HepG2 (cell line): ENCODE measurements at regions not wholly inside any gene's neighbourhood (a gene's known extent, or its start where the extent isn't known, plus 50 kb on each side); places are given as distances from the start of the nearest gene placed in this dataset.

Experiments used
- ATAC-seq: fragments of 200-7000 bp; cut with Tn5 transposase; 3 replicates; pipeline ENCODE4 v1.9.1; 2020; ENCODE audit warnings: mild to moderate bottlenecking, moderate library complexity
- BruUV-seq: library from RNA; stranded (reverse); fragments of 400-500 nt; replicated peaks from 2 replicates; lab custom pipeline; 2021; lab: Mats Ljungman, UMichigan
- CTCF ChIA-PET: fragments of 300-600 bp; formaldehyde crosslinking; extraction: SDS; loops from one replicate; lab custom pipeline; 2021; ENCODE audit warnings: low total read pairs, inconsistent platforms, low intra/inter-chr PET ratio; lab: Yijun Ruan, JAX
- POLR2A ChIA-PET: fragments of 350-600 bp; sonication (Branson Sonifier 250); formaldehyde crosslinking; loops from one replicate; lab custom pipeline; 2020; ENCODE audit warnings: antibody characterized with exemption, inconsistent platforms; lab: Yijun Ruan, JAX
- DNase-seq: peaks from one replicate; pipeline ENCODE4 v3.0.0-alpha.2; 2015; ENCODE audit warnings: low spot score
- FAIRE-seq: peaks from 3 replicates; lab custom pipeline; 2011; peaks lifted over from hg19 to GRCh38; lab: Jason Lieb, UNC
- H2AFZ ChIP-seq: one replicate; pipeline ENCODE4 v1.6.1; 2011; ENCODE audit warnings: low read length, inconsistent platforms
- H3K27ac ChIP-seq: fragments of 300-600 bp; 3 replicates; pipeline ENCODE4 v1.8.0; 2011; ENCODE audit warnings: mixed run types, mild to moderate bottlenecking, mixed read lengths, low read length, inconsistent platforms; ENCODE audit not compliant: insufficient read depth; ENCODE audit errors: extremely low read length
- H3K27me3 ChIP-seq, 2 experiments: fragments of 200-600 bp in 1 of 2; 2 replicates in 1 of 2; 3 replicates in 1 of 2; pipeline versions ENCODE4 v1.6.0 to v1.8.0; 2011; ENCODE audit warnings: low read length in 2 of 2, mild to moderate bottlenecking in 2 of 2, moderate library complexity in 2 of 2, inconsistent platforms in 1 of 2; ENCODE audit not compliant: insufficient read depth in 2 of 2, control insufficient read depth in 1 of 2
- H3K36me3 ChIP-seq, 2 experiments: fragments of 200-600 bp in 1 of 2; replicated peaks in 1 of 2; 2 replicates in 1 of 2; 3 replicates in 1 of 2; pipeline versions ENCODE4 v1.5.1 to v1.8.0; 2011; ENCODE audit warnings: low read length in 2 of 2, inconsistent platforms in 1 of 2; ENCODE audit not compliant: insufficient read depth in 2 of 2, control insufficient read depth in 1 of 2
- H3K4me1 ChIP-seq: 2 replicates; pipeline ENCODE4 v1.5.1; 2012; ENCODE audit warnings: low read length, inconsistent platforms; ENCODE audit not compliant: insufficient read depth
- H3K4me2 ChIP-seq: 2 replicates; pipeline ENCODE4 v1.6.0; 2011; ENCODE audit warnings: low read depth, low read length, inconsistent platforms
- H3K4me3 ChIP-seq, 3 experiments: fragments of 200-600 bp in 1 of 3; sonication (generic), shearing (Covaris generic) in 1 of 3; replicated peaks in 1 of 3; 2 replicates each; pipeline ENCODE4 v1.5.1; 2011 to 2016; ENCODE audit warnings: low read length in 3 of 3, inconsistent platforms in 2 of 3, low read depth in 2 of 3, mild to moderate bottlenecking in 2 of 3, control low read depth in 1 of 3, mixed read lengths in 1 of 3; ENCODE audit not compliant: insufficient read depth in 1 of 3
- H3K79me2 ChIP-seq: one replicate; pipeline ENCODE4 v1.6.1; 2011; ENCODE audit warnings: low read length, inconsistent platforms; ENCODE audit not compliant: insufficient read depth
- H3K9ac ChIP-seq: 2 replicates; pipeline ENCODE4 v1.6.0; 2011; ENCODE audit warnings: mild to moderate bottlenecking, low read depth, low read length, inconsistent platforms; ENCODE audit not compliant: insufficient read depth
- H3K9me3 ChIP-seq: 2 replicates; pipeline ENCODE4 v1.5.1; 2012; ENCODE audit warnings: mild to moderate bottlenecking, low read length
- H4K20me1 ChIP-seq: 2 replicates; pipeline ENCODE4 v1.6.0; 2011; ENCODE audit warnings: inconsistent platforms, mild to moderate bottlenecking, low read length, moderate library complexity; ENCODE audit not compliant: insufficient read depth
- ADNP ChIP-seq: sonication (generic); formaldehyde crosslinking; IDR thresholded peaks from 2 replicates; pipeline ENCODE4 v1.4.0; 2020; ENCODE audit warnings: missing genetic modification reagents
- CHD4 ChIP-seq: fragments of 200-600 bp; sonication (generic); IDR thresholded peaks from 2 replicates; pipeline ENCODE4 v1.7.0; 2017; ENCODE audit warnings: mild to moderate bottlenecking, low read length, borderline replicate concordance
- CREM ChIP-seq, 2 experiments: sonication (generic) in 1 of 2; formaldehyde crosslinking in 1 of 2; IDR thresholded peaks; 2 replicates each; pipeline versions ENCODE4 v1.4.0 to v1.6.1; 2016 to 2020; ENCODE audit warnings: antibody characterized with exemption in 1 of 2, mild to moderate bottlenecking in 1 of 2, missing genetic modification reagents in 1 of 2
- XBP1 ChIP-seq: sonication (generic); formaldehyde crosslinking; IDR thresholded peaks from 2 replicates; pipeline ENCODE4 v1.5.0; 2020; ENCODE audit warnings: missing genetic modification reagents
- ZNF207 ChIP-seq: fragments of 450-650 bp; IDR thresholded peaks from 2 replicates; pipeline ENCODE4 v1.6.1; 2016; ENCODE audit warnings: antibody characterized with exemption, borderline replicate concordance
- ZNF230 ChIP-seq: sonication (generic); formaldehyde crosslinking; IDR thresholded peaks from 2 replicates; pipeline ENCODE4 v1.4.0; 2020; ENCODE audit warnings: mild to moderate bottlenecking, missing genetic modification reagents
- WGBS: methylation state at CpG from one replicate; pipeline ENCODE4 v1.1.6; 2017; ENCODE audit warnings: low lambda C conversion rate; 5-methylcytosine and 5-hydroxymethylcytosine counted together
- in situ Hi-C: cut with HindIII; loops from 2 replicates; pipeline ENCODE4 v1.10.0; 2017; ENCODE audit warnings: low pct_unique_long_range_greater_than_20kb; ENCODE audit not compliant: extremely low pct_ligation_motif_present
- intact Hi-C: fragments of 100-400 bp; cut with micrococcal nuclease; formaldehyde crosslinking; loops from one replicate; pipeline ENCODE4 v1.10.0; 2022; ENCODE audit not compliant: unreplicated experiment
- TF ChIP-seq, protein P1 (sequence below): sonication (generic); formaldehyde crosslinking; IDR thresholded peaks from 2 replicates; pipeline ENCODE4 v1.5.1; 2020; ENCODE audit warnings: mild to moderate bottlenecking, missing genetic modification reagents, moderate library complexity
- TF ChIP-seq, protein P2 (sequence below): sonication (generic); formaldehyde crosslinking; IDR thresholded peaks from 2 replicates; pipeline ENCODE4 v1.4.0; 2020; ENCODE audit warnings: missing genetic modification reagents, borderline replicate concordance
- TF ChIP-seq, protein P3 (sequence below): sonication (generic); formaldehyde crosslinking; IDR thresholded peaks from 2 replicates; pipeline ENCODE4 v1.4.0; 2020; ENCODE audit warnings: mild to moderate bottlenecking, low read depth, missing genetic modification reagents

DNA sequence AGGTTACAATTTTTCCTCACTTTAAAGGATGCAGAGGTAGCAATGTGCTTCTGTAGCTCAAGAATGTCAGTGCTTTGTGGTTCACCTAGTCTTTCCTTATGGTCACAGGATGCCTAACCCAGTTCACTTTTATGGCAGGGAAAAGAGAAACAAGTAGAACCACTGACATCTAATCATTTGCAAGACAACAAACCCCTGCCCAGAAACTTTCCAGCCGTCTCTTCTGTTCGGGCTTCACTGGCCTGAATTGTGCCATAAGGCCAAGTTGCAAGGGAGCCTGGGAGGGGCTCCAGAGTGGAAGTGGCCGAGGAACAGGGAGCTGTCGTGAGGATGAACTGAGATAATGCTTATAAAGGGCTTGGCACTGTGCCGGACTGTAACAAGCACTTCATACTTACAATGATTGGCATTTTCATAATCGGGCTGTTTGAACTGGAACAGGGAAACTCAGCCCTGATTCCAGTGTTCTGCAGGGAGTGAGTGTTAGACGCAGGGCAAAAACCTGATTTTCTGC lies 212.6 kb downstream of the BCAS1 start (continued):
- TF ChIP-seq, protein P1, sequence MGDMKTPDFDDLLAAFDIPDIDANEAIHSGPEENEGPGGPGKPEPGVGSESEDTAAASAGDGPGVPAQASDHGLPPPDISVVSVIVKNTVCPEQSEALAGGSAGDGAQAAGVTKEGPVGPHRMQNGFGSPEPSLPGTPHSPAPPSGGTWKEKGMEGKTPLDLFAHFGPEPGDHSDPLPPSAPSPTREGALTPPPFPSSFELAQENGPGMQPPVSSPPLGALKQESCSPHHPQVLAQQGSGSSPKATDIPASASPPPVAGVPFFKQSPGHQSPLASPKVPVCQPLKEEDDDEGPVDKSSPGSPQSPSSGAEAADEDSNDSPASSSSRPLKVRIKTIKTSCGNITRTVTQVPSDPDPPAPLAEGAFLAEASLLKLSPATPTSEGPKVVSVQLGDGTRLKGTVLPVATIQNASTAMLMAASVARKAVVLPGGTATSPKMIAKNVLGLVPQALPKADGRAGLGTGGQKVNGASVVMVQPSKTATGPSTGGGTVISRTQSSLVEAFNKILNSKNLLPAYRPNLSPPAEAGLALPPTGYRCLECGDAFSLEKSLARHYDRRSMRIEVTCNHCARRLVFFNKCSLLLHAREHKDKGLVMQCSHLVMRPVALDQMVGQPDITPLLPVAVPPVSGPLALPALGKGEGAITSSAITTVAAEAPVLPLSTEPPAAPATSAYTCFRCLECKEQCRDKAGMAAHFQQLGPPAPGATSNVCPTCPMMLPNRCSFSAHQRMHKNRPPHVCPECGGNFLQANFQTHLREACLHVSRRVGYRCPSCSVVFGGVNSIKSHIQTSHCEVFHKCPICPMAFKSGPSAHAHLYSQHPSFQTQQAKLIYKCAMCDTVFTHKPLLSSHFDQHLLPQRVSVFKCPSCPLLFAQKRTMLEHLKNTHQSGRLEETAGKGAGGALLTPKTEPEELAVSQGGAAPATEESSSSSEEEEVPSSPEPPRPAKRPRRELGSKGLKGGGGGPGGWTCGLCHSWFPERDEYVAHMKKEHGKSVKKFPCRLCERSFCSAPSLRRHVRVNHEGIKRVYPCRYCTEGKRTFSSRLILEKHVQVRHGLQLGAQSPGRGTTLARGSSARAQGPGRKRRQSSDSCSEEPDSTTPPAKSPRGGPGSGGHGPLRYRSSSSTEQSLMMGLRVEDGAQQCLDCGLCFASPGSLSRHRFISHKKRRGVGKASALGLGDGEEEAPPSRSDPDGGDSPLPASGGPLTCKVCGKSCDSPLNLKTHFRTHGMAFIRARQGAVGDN, result no peak
- no peak for TF ChIP-seq XBP1 (CRISPR knock-in tag)
- TF ChIP-seq, protein P2, sequence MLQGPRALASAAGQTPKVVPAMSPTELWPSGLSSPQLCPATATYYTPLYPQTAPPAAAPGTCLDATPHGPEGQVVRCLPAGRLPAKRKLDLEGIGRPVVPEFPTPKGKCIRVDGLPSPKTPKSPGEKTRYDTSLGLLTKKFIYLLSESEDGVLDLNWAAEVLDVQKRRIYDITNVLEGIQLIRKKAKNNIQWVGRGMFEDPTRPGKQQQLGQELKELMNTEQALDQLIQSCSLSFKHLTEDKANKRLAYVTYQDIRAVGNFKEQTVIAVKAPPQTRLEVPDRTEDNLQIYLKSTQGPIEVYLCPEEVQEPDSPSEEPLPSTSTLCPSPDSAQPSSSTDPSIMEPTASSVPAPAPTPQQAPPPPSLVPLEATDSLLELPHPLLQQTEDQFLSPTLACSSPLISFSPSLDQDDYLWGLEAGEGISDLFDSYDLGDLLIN (CRISPR knock-in tag), result 0 out of 2 replicates have a peak, but pooled peaks have one; percentile 42

DNA sequence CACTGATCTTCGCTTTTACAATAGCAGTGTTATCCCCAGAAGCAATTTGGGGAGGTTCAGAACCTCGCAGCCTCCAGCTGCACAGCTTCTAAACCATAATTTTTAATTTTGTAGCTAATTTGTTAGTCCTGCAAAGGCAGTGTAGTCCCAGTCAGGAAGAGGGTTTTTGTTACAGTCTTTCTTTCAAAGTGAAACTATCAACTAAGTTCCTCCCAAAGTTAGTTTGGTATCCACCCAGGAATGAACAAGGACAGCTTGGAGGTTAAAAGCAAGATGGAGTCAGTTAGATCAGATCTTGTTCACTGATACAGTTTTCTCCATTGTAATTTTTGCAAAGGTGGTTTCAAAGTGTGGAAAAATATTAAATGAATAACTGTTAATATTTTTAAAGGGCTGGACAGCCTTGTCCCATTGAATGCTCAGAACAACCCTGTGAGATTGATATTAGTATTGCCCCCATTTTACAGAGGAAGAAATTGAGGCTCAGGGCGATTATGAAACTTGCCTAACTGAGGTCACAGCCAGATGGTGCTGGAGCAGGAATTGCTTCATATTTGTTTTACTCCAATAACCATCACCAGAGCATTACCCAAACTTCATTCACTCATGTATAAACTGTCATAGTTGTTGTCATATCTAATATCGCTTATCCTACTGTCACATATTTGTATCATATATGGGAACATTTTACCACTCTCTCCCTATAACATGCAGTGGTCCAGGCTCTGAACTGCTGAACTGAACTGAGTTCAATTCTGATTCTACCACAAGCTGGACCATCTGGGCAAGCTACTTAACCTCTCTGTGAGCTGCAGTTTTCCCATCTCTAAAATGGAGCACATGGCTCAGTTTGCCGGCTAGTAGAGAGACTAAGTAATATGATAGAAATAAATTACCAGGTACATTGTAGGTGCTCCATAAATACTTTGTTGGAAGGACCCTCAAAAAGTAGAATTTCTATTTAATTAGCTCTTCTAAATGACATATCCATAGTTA lies 213.8 kb downstream of the BCAS1 start:
- no peak for FAIRE-seq
- H3K4me1 ChIP-seq, result peaks cover 53% of the 10 kb centered on the region
- DNase-seq, result no peak
- CTCF ChIA-PET, result no interaction called here
- WGBS, result 94% methylated on average over 5 of the region's 5 CpGs
- H3K9me3 ChIP-seq, result no peaks in the 10 kb centered on the region
- in situ Hi-C loops, result no loop called here
- H3K9ac ChIP-seq, result no peak overlapping the region
- POLR2A ChIA-PET, result interaction anchor here (0.5 to 2.2 kb wide), 2 partner anchors 9 to 83 kb away, joined by 3 to 13 read pairs; no protein-coding TSS in a partner anchor
- H3K4me2 ChIP-seq, result no peak overlapping the region
- no peaks in the 10 kb centered on the region for H3K36me3 ChIP-seq
- intact Hi-C loops, result no loop called here
- no peak overlapping the region for H3K27ac ChIP-seq
- no peak overlapping the region for H3K4me3 ChIP-seq
- no peak overlapping the region for H2AFZ ChIP-seq
- no peaks in the 10 kb centered on the region for H3K79me2 ChIP-seq
- H3K27me3 ChIP-seq, result no peaks in the 10 kb centered on the region
- no peaks in the 10 kb centered on the region for H4K20me1 ChIP-seq
- BruUV-seq, result no TSS peak
- ATAC-seq, result no peak
- TF ChIP-seq CHD4 (peak; percentile 69; the same call in 1 of the 2 replicates), ZNF230 (CRISPR knock-in tag) (no peak), CREM (IDR thresholded peaks at IDR 0.05) (peak; percentile 23; the same call in 1 of the 2 replicates), CREM (CRISPR knock-in tag; IDR thresholded peaks at IDR 0.05) (no peak), ZNF207 (no peak), ADNP (0 out of 2 replicates have a peak, but pooled peaks have one; percentile 35)
- TF ChIP-seq, protein P3, sequence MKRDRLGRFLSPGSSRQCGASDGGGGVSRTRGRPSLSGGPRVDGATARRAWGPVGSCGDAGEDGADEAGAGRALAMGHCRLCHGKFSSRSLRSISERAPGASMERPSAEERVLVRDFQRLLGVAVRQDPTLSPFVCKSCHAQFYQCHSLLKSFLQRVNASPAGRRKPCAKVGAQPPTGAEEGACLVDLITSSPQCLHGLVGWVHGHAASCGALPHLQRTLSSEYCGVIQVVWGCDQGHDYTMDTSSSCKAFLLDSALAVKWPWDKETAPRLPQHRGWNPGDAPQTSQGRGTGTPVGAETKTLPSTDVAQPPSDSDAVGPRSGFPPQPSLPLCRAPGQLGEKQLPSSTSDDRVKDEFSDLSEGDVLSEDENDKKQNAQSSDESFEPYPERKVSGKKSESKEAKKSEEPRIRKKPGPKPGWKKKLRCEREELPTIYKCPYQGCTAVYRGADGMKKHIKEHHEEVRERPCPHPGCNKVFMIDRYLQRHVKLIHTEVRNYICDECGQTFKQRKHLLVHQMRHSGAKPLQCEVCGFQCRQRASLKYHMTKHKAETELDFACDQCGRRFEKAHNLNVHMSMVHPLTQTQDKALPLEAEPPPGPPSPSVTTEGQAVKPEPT, result no peak
